ENCODE measurements at regions not wholly inside any gene's neighbourhood (a gene's known extent, or its start where the extent isn't known, plus 50 kb on each side); places are given as distances from the start of the nearest gene placed in this dataset.

GRCh38 chr5:25027526-25027925 lies 382.7 kb upstream of the CDH10 start:
- TF ChIP-seq CTCF (IDR thresholded peaks at IDR 0.05; ENCODE audit: low read depth, low read length, poor library complexity, severe bottlenecking) = no peak
- TF ChIP-seq EZH2phosphoT487 (IDR thresholded peaks at IDR 0.05; ENCODE audit: borderline replicate concordance, low read length) = no peak

All from DOHH2 (cell line).